ENCODE measurements at regions not wholly inside any gene's neighbourhood (a gene's known extent, or its start where the extent isn't known, plus 50 kb on each side); places are given as distances from the start of the nearest gene placed in this dataset.

DNA sequence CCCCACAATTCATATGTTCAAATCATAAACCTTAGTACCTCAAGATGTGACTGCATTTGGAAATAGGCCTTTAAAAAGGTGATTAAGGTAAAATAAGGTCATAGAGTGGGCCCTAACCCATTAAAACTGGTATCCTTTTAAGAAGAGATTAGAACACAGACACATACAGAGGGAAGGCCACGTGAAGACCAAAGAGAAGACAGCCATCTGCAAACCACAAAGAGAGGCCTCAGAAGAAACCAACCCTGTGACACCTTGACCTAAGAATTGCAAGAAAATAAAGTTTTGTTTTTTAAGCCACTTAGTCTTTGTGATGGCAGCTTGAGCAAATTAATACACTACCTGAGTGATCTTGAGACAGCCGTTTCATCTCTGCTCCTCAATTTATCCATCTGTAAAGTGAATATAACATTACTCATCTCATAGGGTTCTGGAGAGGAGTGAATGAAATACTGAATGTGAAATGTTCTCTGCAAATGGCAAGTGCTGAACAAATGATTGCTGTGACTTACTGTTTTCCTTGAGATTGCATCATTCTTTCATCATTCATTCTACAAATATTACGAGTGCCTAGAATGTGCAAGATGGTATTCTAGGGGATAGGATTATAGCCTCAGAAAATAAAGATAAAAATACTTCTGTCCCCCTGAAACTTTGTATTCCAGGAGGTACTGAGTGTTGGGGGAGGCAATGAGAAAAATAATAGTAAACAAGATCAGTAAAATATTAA lies 222.0 kb upstream of the CDH13 start:
- DNase-seq = no peak

DNA sequence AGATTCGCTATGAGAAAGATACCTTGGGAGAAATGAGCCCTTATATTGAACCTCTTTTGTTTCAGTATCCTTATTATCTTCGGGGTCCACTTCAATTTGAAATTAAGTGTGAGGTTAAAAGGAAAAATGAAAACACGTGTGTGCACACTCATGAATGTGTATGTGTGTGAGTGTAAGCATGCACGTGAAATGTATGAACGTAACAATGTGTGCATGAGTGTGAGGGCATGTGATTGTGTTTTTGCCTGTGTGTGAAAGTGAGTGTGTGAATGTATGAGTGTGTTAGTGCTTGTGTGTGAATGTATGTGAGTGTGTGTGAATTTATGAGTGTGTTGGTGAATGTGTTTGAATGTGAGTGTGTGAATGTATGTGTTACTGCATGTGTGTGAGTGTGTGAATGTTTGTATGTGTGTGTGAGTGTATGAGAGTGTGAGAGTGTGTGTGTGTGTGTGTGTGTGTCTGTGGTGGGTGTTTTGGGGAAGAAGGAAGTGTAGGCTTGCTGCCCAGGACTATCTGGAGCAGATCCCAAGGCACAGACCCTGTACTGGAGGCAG lies 224.0 kb upstream of the CDH13 start:
- DNase-seq = no peak

DNA sequence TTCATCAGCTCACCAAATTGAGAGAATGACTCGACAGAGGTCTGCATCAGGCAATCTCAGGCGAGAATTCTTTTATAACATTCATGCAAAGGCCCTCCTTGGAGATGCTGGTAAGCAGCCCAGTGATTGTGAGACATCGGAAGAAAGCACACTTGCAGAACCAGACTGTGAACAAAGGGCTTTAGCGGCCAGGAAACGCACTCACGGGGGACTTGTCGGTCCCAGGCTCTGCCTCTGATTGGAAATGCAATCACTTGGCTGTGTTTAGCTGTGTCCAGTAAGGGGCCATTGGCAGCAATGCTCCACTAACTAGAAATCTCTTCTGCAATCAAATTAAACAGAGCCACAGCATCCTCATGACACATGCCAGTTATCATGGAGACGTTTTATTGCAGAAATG lies 226.7 kb upstream of the CDH13 start:
- no peak for DNase-seq

DNA sequence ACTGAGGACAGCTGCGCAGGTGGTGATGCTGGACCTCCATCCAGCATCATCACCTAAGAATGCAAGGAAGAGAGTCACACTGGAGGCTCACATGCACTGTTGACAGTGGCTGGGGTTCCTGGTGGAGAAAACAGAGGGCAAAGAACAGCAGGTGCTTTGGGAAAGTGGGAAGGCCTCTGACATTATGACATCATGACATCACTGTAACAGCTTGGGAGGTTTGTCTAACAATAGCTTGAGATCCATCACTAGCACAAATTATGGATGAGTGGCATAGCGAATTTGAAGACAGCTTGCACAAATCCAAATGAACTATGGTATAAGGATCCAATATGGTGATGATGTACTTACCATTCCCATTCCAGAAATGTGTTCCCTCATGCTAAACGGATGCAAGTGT lies 226.5 kb upstream of the MPHOSPH6 start:
- DNase-seq = no peak

DNA sequence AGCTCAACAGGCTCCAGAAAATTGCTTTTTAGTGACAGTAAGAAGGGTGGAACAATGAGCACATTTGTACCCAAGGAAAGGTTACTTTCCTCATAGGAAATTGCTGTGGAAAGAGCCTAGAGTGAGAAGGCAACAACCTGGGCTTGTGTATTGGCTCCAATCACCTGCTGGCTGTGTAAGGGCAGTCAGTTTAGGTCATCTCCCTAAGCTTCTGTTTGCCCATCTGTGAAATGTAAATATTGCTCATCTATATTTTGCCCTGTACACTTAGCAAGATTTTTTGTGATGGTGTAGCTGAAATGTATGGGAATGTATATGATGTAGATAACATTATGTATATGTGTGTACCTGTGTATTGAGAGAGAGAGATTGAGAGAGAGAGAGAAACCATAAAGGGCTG lies 225.2 kb upstream of the MPHOSPH6 start:
- DNase-seq = no peak

DNA sequence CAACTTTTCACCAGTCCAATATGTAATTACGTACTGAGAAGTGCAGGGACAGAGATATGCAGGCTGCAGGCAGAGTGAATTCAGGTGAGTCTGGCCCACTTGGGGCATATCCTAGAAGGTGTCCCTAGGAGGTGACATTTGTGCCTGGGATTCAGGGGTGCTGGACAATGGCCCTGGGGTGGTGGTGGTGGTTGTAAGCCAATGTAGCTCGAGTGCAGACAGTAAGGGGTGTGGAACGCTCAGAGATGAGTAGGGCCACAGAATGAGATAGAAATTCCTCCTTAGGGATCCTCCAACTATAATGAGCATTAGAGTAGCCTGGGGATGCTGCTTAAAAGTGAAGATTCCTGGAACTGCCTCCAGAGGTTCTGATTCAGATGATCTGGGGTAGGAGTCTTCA lies 221.7 kb upstream of the MPHOSPH6 start:
- no peak for DNase-seq

DNA sequence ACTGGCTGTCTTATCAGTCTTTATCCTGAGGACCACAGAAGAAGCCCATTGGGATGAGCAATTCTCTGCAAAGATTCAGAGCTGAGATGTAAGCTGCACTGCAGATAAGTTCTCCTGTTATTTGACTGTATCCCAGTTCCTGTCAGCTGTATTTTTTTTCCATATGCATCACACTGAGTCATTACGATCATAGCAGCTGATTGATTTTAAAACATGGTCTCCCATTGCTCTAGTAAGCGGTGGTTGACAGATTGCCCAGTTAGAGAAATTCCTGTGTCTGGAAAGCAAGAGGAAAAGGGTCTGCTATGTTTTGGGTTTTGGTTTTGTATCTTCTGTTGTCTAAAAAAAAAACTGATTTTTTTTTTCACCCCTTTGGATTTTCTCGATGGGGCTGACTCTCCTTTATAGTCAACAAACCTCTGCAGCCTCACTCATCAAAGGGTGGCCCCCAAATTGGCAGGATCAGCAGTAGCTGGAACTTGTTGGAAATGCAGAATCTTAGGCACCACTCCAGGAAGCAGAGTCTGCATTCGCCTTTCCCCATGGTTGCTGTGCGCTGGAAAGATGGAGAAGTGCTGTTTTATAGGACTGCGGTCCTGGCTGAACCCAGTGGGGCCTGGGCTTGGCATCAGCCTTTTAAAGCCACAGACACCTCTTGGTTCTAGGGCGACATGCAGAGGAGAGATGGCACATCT lies 220.1 kb upstream of the MPHOSPH6 start:
- DNase-seq = no peak

DNA sequence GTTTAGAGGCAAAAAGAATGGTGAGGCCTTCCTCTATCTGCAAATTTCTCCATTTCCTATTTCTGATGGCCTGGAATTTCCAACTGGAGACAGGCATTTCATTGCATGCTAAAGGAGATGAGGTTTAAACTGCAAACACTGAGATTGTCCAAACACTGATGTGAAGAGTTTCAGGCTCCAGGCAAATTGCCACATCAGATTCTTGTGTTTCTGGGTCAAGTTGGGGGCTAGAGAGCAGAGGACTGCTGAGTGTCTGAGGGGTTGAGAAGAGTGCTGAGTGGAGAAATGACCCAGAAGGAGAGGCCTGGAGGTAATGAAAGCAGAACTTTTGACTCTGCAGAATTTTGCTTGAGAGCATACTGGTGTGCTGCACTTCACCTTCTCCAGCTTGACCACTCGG lies 216.7 kb upstream of the MPHOSPH6 start:
- DNase-seq = no peak

DNA sequence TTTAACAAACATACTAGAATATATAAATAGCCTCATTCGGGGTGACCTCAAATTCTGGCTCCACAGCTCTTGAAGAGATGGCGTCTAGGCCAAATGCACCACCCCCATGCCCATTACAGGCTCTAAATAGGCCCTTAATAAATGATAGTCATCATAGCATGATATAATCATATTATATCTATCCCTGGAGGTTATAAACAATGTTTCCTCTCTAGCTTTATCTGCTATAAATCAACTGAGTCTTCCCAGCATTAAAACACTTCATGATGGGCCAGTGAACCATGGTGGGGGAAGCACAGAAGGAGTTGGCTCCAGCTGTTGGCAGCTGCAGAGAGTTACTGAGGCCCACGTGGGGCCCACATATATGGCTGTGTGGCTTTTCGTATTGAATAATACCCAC lies 214.9 kb upstream of the MPHOSPH6 start:
- no peak for DNase-seq

DNA sequence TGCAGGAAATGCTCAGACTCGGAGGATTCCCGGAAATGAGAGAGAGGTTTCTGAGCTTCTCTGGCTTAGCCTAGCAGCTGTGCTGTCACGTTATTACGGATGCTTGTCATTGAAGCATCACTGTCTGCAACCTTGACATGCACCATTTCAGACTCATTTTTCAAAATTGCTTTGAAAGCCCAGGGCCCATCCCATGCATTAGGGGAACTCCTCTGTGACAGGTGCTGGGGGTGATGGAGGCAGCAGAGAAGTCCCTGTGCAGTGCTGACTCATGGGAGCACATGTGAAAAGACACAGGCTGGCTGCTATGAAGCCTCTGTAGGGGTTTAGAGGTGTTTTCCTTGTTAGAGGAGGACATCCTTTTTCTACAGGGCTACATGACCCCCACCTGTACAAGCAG lies 214.0 kb upstream of the MPHOSPH6 start:
- no peak for DNase-seq

DNA sequence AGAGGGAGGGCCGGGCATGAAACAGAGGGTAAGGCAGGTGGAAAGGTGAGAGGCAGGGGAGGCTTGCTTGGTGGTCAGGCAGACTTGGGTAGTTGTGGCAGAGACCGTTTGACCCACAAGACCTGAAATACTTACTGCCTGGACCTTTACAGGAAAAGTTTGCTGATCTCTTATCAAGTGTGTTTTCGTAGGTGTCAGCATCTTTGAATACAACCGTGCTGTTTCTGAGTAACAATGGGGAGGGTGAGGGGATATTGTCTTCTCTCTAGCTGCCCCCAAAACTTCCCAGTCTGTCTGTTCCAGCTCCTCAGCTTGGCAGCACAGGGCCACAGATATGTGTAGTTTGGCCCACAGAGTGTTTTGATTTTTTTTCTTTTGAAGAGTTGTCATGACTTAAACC lies 212.5 kb upstream of the MPHOSPH6 start:
- DNase-seq = no peak

DNA sequence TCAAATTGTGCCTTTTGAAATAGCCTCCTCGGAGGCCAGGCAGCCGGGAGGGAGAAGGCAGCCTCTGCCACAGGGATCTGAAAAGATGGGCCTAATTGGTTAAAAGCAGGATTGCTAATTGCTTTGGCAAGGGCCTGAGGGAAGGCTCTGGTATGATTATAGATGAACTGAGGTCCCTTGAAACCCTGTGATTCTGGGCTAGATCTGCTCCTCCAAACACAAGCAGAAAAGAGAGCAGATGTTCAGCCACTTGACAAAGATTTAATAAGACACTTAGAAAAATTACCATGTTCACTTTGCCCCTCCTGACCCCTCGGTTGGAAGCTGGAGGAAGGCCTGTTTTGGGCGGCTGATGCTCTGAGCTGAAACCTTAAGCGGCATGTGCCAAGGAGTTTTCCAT lies 209.5 kb upstream of the MPHOSPH6 start:
- DNase-seq = no peak

DNA sequence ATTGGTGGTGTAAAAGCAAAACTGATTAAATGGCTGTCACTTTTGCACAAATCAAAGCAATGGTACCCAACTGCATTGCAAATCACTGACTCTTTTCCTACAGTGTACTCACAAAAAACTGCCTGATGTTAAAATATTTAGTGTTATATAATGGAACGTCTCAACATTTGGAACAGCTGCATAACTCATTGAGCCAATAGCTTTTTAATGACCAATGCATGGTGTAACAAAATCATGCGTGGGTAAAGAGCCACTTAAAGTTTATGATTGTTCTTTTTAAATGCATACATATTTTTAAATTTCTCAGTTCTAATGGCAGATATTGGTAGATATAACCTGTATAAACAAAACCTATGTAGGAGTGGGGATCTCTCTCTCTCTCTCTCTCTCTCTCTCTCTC lies 204.0 kb upstream of the MPHOSPH6 start:
- no peak for DNase-seq

DNA sequence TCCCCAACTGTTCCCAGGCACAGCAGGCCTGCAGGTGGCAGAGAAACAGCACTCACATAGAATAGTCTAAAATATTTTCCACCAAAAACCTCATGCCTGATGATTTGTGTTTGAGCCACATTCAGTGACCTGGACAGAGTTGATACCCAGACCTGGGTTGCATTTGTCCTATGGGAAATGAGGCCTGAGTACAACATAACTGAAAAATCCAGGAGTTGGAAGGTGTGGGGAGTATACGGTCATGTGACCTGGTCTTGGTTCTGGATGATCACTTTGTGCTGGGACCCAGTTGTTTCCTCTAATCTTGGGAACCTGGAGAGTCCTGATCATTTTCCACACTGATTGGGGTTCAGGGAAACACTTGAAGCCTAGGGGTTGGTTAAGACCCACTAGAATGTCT lies 200.3 kb upstream of the MPHOSPH6 start:
- no peak for DNase-seq

DNA sequence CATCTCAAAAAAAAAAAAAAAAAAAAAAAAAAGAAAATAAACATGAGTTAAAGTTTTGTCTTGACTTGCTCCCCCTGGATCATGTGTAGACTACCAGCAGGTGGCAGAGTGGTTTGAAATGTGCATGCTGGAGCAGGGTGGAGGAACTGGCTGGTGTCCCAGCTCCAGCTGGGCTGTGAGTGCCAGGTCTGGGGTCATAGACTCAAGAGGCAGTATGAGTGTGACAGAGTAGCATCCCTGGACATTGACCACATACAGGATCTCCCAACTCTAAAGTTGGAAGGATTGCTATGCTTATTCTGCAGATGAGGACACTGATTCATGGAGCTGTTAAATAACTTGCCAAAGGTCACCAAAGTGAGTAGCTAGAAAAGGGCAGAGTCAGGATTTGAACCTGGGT lies 198.0 kb upstream of the MPHOSPH6 start:
- no peak for DNase-seq

DNA sequence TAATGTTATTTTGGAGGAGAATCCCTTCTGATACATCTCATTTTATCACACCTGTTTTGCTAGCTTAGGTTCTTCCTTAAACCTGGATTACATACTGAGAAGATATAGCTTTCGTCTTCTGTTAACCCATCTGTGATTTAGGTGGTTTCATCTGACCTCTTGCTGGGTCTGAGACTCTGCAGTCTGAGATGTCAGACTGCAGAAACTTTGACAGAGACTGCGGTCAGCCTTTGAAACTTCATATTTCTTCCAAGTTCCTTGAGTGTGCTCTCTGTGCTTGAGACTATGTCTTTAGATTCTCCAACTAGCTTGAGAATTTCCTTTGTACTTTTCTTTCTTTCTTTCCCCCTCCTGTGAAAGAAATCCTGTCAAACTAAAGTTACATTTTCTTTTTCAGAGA lies 196.4 kb upstream of the MPHOSPH6 start:
- DNase-seq = no peak

DNA sequence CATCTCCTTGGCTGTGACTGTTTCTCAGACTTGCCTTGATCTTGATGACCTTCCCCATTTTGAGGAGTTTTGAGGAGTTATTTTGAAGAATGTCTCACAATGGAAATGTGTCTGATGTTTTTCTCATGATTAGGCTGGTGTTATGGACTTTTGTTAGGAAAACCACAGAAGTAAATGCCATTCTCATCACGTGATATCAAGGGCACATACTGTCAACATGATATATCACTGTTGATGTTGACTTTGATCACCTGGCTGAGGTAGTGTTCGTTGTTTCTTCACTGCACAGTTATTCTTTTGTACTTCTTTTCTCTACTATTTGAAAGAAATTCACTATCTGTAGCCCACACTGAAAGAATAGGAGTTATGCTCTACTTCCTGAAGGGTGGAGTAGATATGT lies 194.7 kb upstream of the MPHOSPH6 start:
- DNase-seq = no peak

DNA sequence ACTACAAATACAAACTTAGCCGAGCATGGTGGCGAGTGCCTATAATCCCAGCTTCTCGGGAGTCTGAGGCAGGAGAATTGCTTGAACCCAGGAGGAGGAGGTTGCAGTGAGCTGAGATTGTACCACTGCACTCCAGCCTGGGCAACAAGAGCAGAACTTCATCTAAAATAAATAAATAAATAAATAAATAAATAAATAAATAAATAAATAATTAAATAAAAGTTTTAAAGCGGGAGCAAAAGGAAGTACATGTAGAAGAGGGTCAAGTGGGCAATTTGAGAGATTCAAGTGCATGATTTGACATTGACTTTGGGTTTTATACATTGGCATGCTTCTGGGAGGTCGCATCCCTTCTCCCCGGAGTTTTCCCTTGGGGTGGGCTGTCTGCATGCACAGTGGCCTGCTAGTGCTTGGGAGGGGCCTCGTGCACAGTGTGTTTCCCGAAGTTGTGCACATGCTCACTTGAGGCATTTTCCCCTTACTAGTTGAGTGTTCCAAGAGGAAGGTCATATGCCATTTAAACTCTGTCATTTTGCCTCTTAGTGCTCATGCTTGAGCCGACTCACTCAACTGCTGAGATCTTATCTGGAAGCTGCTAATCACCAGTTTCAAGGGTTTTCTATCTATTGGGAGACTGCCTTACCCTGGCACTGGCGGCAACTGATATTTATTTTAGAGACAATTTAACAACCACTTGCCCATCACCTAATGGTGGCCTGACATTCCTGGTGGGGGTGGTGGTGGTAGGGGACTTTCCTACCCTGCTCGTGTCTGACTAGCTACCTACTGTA lies 193.2 kb upstream of the MPHOSPH6 start:
- DNase-seq = no peak

DNA sequence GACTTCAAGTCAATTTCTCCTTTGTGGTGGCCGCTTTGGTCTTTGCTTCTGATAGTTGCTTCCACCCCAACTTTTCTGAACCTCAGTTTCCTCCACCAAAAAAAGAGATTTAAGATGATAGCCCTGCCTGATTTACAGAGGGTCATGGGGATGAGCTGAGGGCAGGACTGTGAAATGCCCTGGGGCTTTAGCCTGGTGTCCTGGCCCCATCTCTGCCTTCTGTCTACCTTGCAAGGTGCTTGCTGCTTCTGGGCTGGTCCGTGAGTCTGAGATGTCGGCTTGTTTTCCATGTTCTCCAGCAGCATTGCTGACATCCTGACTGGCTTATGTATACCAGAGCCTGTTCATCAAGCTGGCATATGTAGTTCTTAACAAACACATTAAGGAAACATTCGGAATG lies 191.9 kb upstream of the MPHOSPH6 start:
- DNase-seq = no peak

DNA sequence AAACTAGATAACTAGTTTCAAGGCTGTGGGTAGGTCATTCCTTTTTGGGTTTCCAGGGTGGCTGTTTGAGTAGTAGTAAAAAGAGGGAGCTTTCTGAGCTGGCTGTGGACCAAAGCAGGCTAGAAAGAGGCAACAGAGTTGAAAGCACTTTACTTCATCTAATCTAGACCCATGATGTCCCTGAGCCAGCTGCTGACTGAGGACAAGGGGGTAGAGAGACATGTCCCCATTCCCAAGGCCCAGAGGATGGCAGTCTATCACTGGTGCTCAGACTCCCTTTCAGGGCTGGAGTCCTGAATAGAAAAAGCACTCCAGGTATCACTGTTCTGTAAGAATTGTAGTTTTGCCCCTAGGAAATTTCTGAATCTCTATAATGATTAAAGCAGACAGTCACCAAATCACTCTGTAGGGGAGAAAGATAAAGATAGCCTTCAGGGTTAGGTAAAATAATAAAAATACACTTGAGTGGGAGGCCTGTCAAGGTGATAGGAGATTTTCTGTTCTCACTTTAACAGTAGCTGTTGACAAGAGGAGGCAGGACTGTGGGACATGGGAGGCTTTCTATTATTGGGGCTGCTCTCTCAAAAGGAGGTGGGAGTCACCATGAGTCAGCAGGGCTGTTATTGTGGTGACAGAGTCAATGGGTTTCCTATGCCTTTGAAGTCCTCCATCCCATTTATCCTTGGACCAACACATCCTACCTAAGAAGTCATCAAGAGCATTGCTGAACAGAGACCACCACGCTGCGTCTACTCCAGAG lies 190.2 kb upstream of the MPHOSPH6 start:
- DNase-seq = no peak

DNA sequence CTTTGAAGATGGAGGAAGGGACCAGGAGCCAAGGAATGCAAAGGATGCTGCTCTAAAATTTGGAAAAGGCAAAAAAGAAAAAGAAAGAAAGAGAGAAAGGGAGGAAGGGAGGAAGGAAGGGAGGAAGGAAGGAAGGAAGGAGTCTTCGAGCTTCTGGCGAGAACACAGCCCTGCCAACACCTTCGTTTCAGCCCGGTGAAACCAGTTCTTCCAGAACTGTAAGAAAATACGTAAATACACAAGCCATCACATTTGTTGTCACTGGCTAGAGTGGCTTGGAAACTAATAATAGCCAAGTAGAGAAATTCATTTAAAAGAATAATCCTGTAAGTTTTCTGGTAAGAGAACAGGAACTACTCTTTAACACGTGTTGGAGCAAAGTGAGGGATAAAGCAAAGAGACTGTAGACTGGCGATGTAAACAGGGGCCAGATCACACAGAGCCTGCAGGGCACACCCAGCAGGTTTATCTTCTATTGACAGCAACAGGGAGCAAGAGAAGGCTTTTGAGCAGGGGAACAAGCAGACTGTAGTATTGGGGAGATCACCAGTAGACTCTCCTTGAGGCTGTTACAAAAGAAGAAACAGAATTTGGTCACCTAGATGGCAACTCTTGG lies 188.7 kb upstream of the MPHOSPH6 start:
- DNase-seq = no peak

DNA sequence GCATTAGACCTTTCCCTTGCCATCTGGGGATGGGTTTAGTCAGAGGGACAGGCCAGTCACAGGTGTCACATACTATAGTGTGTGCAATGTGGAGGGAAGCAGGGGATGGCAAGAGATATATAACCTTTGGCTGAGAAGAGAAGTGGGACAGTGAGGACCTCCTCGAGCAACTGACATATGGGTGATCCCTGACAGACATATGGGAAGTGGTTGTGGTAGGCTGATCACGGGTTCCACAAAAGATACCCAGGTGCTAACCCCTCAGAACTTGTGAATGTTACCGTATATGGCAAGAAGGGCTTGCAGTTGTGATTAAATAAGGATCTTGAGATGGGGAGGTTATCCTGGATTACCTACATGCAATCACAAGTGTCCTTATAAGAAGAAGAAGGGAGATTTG lies 188.1 kb upstream of the MPHOSPH6 start:
- DNase-seq = no peak

DNA sequence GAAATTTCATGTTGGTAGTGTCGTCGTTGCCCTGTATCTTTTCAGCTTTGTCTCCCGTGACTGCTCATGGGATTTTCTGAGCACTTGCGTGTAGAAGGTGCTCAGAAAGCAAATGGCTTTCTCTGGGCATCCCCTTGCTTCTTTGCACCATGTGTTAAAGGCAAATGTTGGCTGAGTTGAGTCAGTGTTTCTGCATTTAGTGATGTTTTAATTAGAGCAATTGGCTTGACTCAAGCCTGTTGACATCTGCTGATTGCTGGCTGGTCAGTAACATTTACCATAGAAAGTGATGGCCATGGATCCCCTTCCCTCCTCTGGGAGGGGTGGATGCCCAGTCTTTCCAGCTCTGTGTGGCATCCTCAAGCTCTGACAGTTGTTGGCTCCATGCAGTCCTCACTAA lies 187.2 kb upstream of the MPHOSPH6 start:
- DNase-seq = no peak

Data from activated effector memory CD4-positive, alpha-beta T cell treated with anti-CD3 and anti-CD28 coated beads, Interleukin-2, amount 50 U/mL, for 16 hours (primary cell).